DOHH2 (cell line): ENCODE measurements at regions not wholly inside any gene's neighbourhood (a gene's known extent, or its start where the extent isn't known, plus 50 kb on each side); places are given as distances from the start of the nearest gene placed in this dataset.

ENCODE experiments used
- H3F3A ChIP-seq: fragments of 200-600 bp; sonication (generic), shearing (Covaris generic); 2 replicates; pipeline ENCODE4 v1.6.0; 2016; ENCODE audit warnings: antibody characterized with exemption, mild to moderate bottlenecking; ENCODE audit not compliant: control insufficient read depth, insufficient read depth
- H3K27ac ChIP-seq: fragments of 200-600 bp; sonication (generic); 2 replicates; pipeline ENCODE4 v1.5.1; 2014; ENCODE audit warnings: low read depth, mild to moderate bottlenecking, low read length, moderate library complexity
- H3K27me3 ChIP-seq: fragments of 200-600 bp; sonication (generic); 2 replicates; pipeline ENCODE4 v1.6.1; 2014; ENCODE audit warnings: mild to moderate bottlenecking, low read length, mixed read lengths; ENCODE audit not compliant: control insufficient read depth
- H3K36me3 ChIP-seq: fragments of 200-600 bp; sonication (generic); 2 replicates; pipeline ENCODE4 v1.6.1; 2014; ENCODE audit warnings: mild to moderate bottlenecking, low read length, moderate library complexity, mixed read lengths; ENCODE audit not compliant: control insufficient read depth
- H3K4me1 ChIP-seq: fragments of 200-600 bp; sonication (generic); 2 replicates; pipeline ENCODE4 v1.6.1; 2014; ENCODE audit warnings: mild to moderate bottlenecking, low read length, mixed read lengths; ENCODE audit not compliant: control insufficient read depth
- H3K4me2 ChIP-seq: fragments of 200-600 bp; sonication (generic); 2 replicates; pipeline ENCODE4 v1.6.0; 2014; ENCODE audit warnings: mild to moderate bottlenecking, low read length, moderate library complexity
- H3K4me3 ChIP-seq: fragments of 200-600 bp; sonication (generic); 2 replicates; pipeline ENCODE4 v1.5.1; 2014; ENCODE audit warnings: mild to moderate bottlenecking, low read length, mixed read lengths
- H3K79me2 ChIP-seq: fragments of 200-600 bp; sonication (generic); 2 replicates; pipeline ENCODE4 v1.6.1; 2014; ENCODE audit warnings: mild to moderate bottlenecking, low read length, mixed read lengths; ENCODE audit not compliant: control insufficient read depth
- H3K9me2 ChIP-seq: fragments of 200-600 bp; sonication (generic); replicated peaks from 2 replicates; pipeline ENCODE4 v1.6.1; 2014; ENCODE audit warnings: mild to moderate bottlenecking, low read length, mixed read lengths; ENCODE audit not compliant: control insufficient read depth
- H3K9me3 ChIP-seq: fragments of 200-600 bp; sonication (generic); 2 replicates; pipeline ENCODE4 v1.6.1; 2014; ENCODE audit warnings: antibody characterized with exemption, low read length, mixed read lengths; ENCODE audit not compliant: control insufficient read depth, insufficient read depth
- H4K20me1 ChIP-seq: fragments of 200-600 bp; sonication (generic); 2 replicates; pipeline ENCODE4 v1.6.0; 2014; ENCODE audit warnings: low read depth, mild to moderate bottlenecking, antibody characterized with exemption, low read length, moderate library complexity; ENCODE audit not compliant: control insufficient read depth, insufficient read depth
- EZH2phosphoT487 ChIP-seq: fragments of 200-600 bp; sonication (generic); IDR thresholded peaks from 2 replicates; pipeline ENCODE4 v1.6.1; 2017; ENCODE audit warnings: borderline replicate concordance, mild to moderate bottlenecking, antibody characterized with exemption, low read length, moderate library complexity, mixed read lengths
- TF ChIP-seq, protein P1 (sequence below): fragments of 200-600 bp; sonication (generic); IDR thresholded peaks from one replicate; pipeline ENCODE4 v1.5.1; 2014; ENCODE audit warnings: antibody characterized with exemption, mild to moderate bottlenecking, low read depth, low read length; ENCODE audit not compliant: poor library complexity, severe bottlenecking

DNA sequence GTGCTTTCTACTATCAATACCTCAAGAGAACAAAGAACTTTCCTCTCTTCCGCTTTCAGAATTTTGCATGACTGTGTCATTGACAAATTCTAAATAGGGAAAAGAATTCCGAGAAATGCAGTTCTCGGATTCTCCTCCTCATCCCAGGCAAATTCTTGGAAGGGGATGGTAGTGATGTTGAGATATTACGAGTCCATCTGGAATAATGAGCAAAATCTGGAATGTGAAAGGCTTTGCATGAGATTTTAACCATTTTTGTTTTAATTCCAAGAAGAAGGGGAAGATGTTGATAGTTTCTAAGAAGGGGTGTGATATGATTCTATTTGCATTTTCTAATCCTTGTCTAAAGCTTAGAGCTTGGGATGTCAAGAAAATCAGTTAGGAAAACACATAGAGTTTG is 127.1 kb upstream of the DOCK10 start:
- H3K36me3 ChIP-seq, result no peaks in the 10 kb centered on the region
- TF ChIP-seq, protein P1, sequence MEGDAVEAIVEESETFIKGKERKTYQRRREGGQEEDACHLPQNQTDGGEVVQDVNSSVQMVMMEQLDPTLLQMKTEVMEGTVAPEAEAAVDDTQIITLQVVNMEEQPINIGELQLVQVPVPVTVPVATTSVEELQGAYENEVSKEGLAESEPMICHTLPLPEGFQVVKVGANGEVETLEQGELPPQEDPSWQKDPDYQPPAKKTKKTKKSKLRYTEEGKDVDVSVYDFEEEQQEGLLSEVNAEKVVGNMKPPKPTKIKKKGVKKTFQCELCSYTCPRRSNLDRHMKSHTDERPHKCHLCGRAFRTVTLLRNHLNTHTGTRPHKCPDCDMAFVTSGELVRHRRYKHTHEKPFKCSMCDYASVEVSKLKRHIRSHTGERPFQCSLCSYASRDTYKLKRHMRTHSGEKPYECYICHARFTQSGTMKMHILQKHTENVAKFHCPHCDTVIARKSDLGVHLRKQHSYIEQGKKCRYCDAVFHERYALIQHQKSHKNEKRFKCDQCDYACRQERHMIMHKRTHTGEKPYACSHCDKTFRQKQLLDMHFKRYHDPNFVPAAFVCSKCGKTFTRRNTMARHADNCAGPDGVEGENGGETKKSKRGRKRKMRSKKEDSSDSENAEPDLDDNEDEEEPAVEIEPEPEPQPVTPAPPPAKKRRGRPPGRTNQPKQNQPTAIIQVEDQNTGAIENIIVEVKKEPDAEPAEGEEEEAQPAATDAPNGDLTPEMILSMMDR, result no peak
- no peak for TF ChIP-seq EZH2phosphoT487
- H3K9me2 ChIP-seq, result no peaks in the 10 kb centered on the region
- no peaks in the 10 kb centered on the region for H4K20me1 ChIP-seq
- no peaks in the 10 kb centered on the region for H3F3A ChIP-seq
- no peaks in the 10 kb centered on the region for H3K4me1 ChIP-seq
- peaks cover 5% of the 10 kb centered on the region; the same call in 1 of the 2 replicates for H3K27me3 ChIP-seq
- H3K9me3 ChIP-seq, result no peaks in the 10 kb centered on the region
- no peak overlapping the region for H3K27ac ChIP-seq
- no peak overlapping the region for H3K4me3 ChIP-seq
- H3K4me2 ChIP-seq, result no peak overlapping the region
- H3K79me2 ChIP-seq, result no peaks in the 10 kb centered on the region

DNA sequence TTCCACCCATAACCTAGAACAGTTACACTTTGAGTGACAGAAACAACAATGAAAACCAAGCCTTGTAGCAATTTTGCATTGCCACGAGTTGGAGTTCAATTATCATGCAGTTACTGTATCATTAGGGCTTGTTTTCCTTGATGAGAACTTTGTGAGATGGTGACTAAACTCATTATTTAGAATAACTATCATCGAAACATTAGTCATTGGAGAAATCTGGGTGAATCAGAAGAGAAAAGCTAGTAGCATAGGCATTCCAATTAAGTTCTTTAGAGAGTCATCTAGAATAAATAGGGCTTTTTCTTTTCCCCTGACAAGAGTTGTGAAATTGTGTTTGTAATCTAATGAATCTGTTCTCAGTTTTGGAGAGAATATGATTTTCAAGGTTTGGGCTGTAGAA is 122.8 kb upstream of the DOCK10 start:
- H3K79me2 ChIP-seq, result no peaks in the 10 kb centered on the region
- peaks cover 5% of the 10 kb centered on the region; the same call in 1 of the 2 replicates for H3K27me3 ChIP-seq
- no peak overlapping the region for H3K4me3 ChIP-seq
- no peak overlapping the region for H3K27ac ChIP-seq
- TF ChIP-seq, protein P1, result no peak
- TF ChIP-seq EZH2phosphoT487, result no peak
- no peaks in the 10 kb centered on the region for H4K20me1 ChIP-seq
- H3K36me3 ChIP-seq, result no peaks in the 10 kb centered on the region
- no peaks in the 10 kb centered on the region for H3K9me3 ChIP-seq
- H3K9me2 ChIP-seq, result no peaks in the 10 kb centered on the region
- no peaks in the 10 kb centered on the region for H3F3A ChIP-seq
- no peak overlapping the region for H3K4me2 ChIP-seq
- no peaks in the 10 kb centered on the region for H3K4me1 ChIP-seq

DNA sequence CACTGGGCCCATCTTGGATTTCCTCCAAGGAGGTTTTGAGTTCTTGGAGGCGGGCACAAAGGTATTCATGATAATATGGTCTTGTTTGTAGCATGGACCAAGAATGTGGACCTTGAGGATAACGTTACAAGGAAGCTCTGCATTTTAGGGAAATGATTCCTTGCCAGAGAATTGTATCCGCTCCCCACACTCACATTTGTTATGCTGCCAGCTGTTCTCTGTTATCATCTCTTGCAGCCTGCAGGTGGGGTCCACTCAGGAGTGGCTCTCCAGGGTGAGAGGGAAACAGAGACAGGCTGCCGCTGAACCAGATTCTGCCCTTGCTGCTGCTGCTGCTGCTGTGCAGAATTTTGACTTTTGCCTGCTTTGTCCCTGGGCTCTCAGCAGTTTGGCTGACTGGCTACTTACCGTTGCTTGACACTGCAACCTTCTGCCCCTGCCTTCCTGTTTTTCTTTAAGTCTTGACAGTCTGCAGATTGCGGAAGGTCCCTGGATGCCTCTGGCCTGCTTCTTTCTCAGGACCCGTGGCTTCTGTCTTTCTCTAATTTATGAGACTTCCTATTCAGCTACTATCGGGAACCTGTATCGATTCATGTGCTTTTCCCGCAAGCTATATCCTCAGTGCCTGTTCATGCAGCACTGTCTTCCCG is 122.3 kb upstream of the DOCK10 start:
- Histone ChIP-seq H3K36me3 (no peaks in the 10 kb centered on the region), H4K20me1 (no peaks in the 10 kb centered on the region), H3F3A (no peaks in the 10 kb centered on the region), H3K9me3 (no peaks in the 10 kb centered on the region), H3K27ac (no peak overlapping the region), H3K9me2 (no peaks in the 10 kb centered on the region), H3K4me2 (no peak overlapping the region), H3K4me1 (no peaks in the 10 kb centered on the region), H3K27me3 (peaks cover 5% of the 10 kb centered on the region; the same call in 1 of the 2 replicates), H3K4me3 (no peak overlapping the region), H3K79me2 (no peaks in the 10 kb centered on the region)
- TF ChIP-seq EZH2phosphoT487, result no peak
- TF ChIP-seq, protein P1, result no peak
